GM23338 (cell line): ENCODE measurements at regions not wholly inside any gene's neighbourhood (a gene's known extent, or its start where the extent isn't known, plus 50 kb on each side); places are given as distances from the start of the nearest gene placed in this dataset.

ENCODE experiments used
- ATAC-seq: fragments of 200-7000 bp; cut with Tn5 transposase; 3 replicates; pipeline ENCODE4 v1.9.1; 2020
- DNase-seq: peaks from one replicate; pipeline ENCODE4 v3.0.0-alpha.2; 2015; ENCODE audit warnings: low spot score
- H2AFZ ChIP-seq: fragments of 200-600 bp; sonication (generic); 2 replicates; pipeline ENCODE4 v1.8.0; 2016; ENCODE audit warnings: antibody characterized with exemption, mild to moderate bottlenecking, moderate library complexity
- H3F3A ChIP-seq: fragments of 200-600 bp; sonication (generic); replicated peaks from 2 replicates; pipeline ENCODE4 v1.8.0; 2017; ENCODE audit warnings: antibody characterized with exemption, mixed run types, low read depth
- H3K27ac ChIP-seq: fragments of 200-600 bp; sonication (generic); 2 replicates; pipeline ENCODE4 v1.6.1; 2016; ENCODE audit warnings: low read depth
- H3K27me3 ChIP-seq: fragments of 200-600 bp; sonication (generic); 2 replicates; pipeline ENCODE4 v1.8.0; 2016; ENCODE audit warnings: mild to moderate bottlenecking, mixed run types, moderate library complexity; ENCODE audit not compliant: insufficient read depth
- H3K36me3 ChIP-seq: fragments of 200-600 bp; sonication (generic); 2 replicates; pipeline ENCODE4 v1.8.0; 2016; ENCODE audit warnings: mild to moderate bottlenecking; ENCODE audit not compliant: insufficient read depth
- H3K4me1 ChIP-seq: fragments of 200-600 bp; sonication (generic); 2 replicates; pipeline ENCODE4 v1.8.0; 2016; ENCODE audit warnings: mild to moderate bottlenecking, moderate library complexity; ENCODE audit not compliant: insufficient read depth
- H3K4me2 ChIP-seq: fragments of 200-600 bp; sonication (generic); 2 replicates; pipeline ENCODE4 v1.7.1; 2017; ENCODE audit warnings: mixed run types
- H3K4me3 ChIP-seq: fragments of 200-600 bp; sonication (generic); 2 replicates; pipeline ENCODE4 v1.6.1; 2016; ENCODE audit warnings: mixed run types
- H3K79me2 ChIP-seq: fragments of 200-600 bp; sonication (generic); replicated peaks from 2 replicates; pipeline ENCODE4 v1.8.0; 2017; ENCODE audit warnings: mild to moderate bottlenecking; ENCODE audit not compliant: insufficient read depth
- H3K9me2 ChIP-seq: fragments of 200-600 bp; sonication (generic); 2 replicates; pipeline ENCODE4 v1.8.0; 2017; ENCODE audit not compliant: insufficient read depth
- H4K20me1 ChIP-seq: fragments of 200-600 bp; sonication (generic); replicated peaks from 2 replicates; pipeline ENCODE4 v1.8.0; 2017; ENCODE audit warnings: mild to moderate bottlenecking; ENCODE audit not compliant: insufficient read depth
- H3K27ac Mint-ChIP-seq: 2 replicates; pipeline ENCODE4 v1.8.0; 2020; ENCODE audit warnings: inconsistent platforms, mild to moderate bottlenecking, moderate library complexity, mixed read lengths
- H3K27me3 Mint-ChIP-seq: 3 replicates; pipeline ENCODE4 v1.8.0; 2022; ENCODE audit warnings: low read depth, mild to moderate bottlenecking, moderate library complexity, mixed read lengths, inconsistent platforms; ENCODE audit not compliant: insufficient read depth, poor library complexity
- H3K36me3 Mint-ChIP-seq: 3 replicates; pipeline ENCODE4 v1.8.0; 2021; ENCODE audit warnings: low read depth, mild to moderate bottlenecking, inconsistent platforms, moderate library complexity, mixed read lengths
- H3K4me1 Mint-ChIP-seq: 3 replicates; pipeline ENCODE4 v1.8.0; 2020; ENCODE audit warnings: mild to moderate bottlenecking, inconsistent platforms, mixed read lengths
- H3K4me3 Mint-ChIP-seq: 3 replicates; pipeline ENCODE4 v1.8.0; 2021; ENCODE audit warnings: moderate library complexity, mild to moderate bottlenecking, inconsistent platforms, mixed read lengths
- H3K9me3 Mint-ChIP-seq: 3 replicates; pipeline ENCODE4 v1.8.0; 2020; ENCODE audit warnings: moderate library complexity, mild to moderate bottlenecking, inconsistent platforms, mixed read lengths
- CREB1 ChIP-seq: fragments of 250-450 bp; sonication (Bioruptor Pico); IDR thresholded peaks from 2 replicates; pipeline ENCODE4 v1.5.0; 2020; ENCODE audit warnings: low read depth, mild to moderate bottlenecking, moderate library complexity
- CTCF ChIP-seq, 2 experiments: fragments of 200-600 bp in 1 of 2; sonication (generic) in 1 of 2; conservative IDR thresholded peaks; 2 replicates each; pipeline versions ENCODE4 v1.5.1 to v1.6.1; 2016 to 2017; ENCODE audit warnings: antibody characterized with exemption in 2 of 2, low read depth in 2 of 2, mild to moderate bottlenecking in 2 of 2, moderate library complexity in 1 of 2
- ETS1 ChIP-seq: IDR thresholded peaks from 2 replicates; pipeline ENCODE4 v1.6.1; 2016; ENCODE audit warnings: antibody characterized with exemption
- EZH2 ChIP-seq: fragments of 200-600 bp; sonication (generic); IDR thresholded peaks from one replicate; pipeline ENCODE4 v1.8.0; 2017; ENCODE audit warnings: antibody characterized with exemption, mild to moderate bottlenecking, low read depth; ENCODE audit not compliant: unreplicated experiment
- EZH2phosphoT487 ChIP-seq: fragments of 200-600 bp; sonication (generic); IDR thresholded peaks from one replicate; pipeline ENCODE4 v1.8.1; 2018; ENCODE audit warnings: antibody characterized with exemption; ENCODE audit not compliant: unreplicated experiment
- JUNB ChIP-seq: IDR thresholded peaks from one replicate; pipeline ENCODE4 v1.6.1; 2016; ENCODE audit warnings: antibody characterized with exemption; ENCODE audit not compliant: unreplicated experiment
- NANOG ChIP-seq: IDR thresholded peaks from 2 replicates; pipeline ENCODE4 v1.6.1; 2016; ENCODE audit warnings: antibody characterized with exemption, borderline replicate concordance
- POLR2AphosphoS5 ChIP-seq: IDR thresholded peaks from 2 replicates; pipeline ENCODE4 v1.6.1; 2016; ENCODE audit warnings: antibody characterized with exemption, low read depth
- REST ChIP-seq: IDR thresholded peaks from one replicate; pipeline ENCODE4 v1.6.1; 2018; ENCODE audit warnings: antibody characterized with exemption; ENCODE audit not compliant: unreplicated experiment
- STAT1 ChIP-seq: IDR thresholded peaks from one replicate; pipeline ENCODE4 v1.6.1; 2016; ENCODE audit warnings: antibody characterized with exemption; ENCODE audit not compliant: unreplicated experiment
- ZNF114 ChIP-seq: fragments of 250-450 bp; sonication (Bioruptor Pico); IDR thresholded peaks from 2 replicates; pipeline ENCODE4 v1.5.0; 2020; ENCODE audit warnings: mild to moderate bottlenecking, moderate library complexity
- ZNF331 ChIP-seq: fragments of 250-450 bp; sonication (Bioruptor Pico); IDR thresholded peaks from 2 replicates; pipeline ENCODE4 v1.5.0; 2020; ENCODE audit warnings: low read depth, mild to moderate bottlenecking, moderate library complexity
- ZNF462 ChIP-seq: fragments of 250-450 bp; sonication (Bioruptor Pico); IDR thresholded peaks from 2 replicates; pipeline ENCODE4 v1.5.0; 2020; ENCODE audit warnings: mild to moderate bottlenecking, moderate library complexity

- no peak overlapping the region for H3K4me2 ChIP-seq
- H3K36me3 ChIP-seq: no peaks in the 10 kb centered on the region
- no peaks in the 10 kb centered on the region for H3K27me3 ChIP-seq
- H3K4me3 Mint-ChIP-seq: no peak overlapping the region
- no peaks in the 10 kb centered on the region for H4K20me1 ChIP-seq
- H3K9me2 ChIP-seq: no peaks in the 10 kb centered on the region
- no peaks in the 10 kb centered on the region for H3K27me3 Mint-ChIP-seq
- H3K27ac ChIP-seq: no peak overlapping the region
- no peak for ATAC-seq
- H3K9me3 Mint-ChIP-seq: peaks cover 19% of the 10 kb centered on the region
- DNase-seq: no peak
- H3K36me3 Mint-ChIP-seq: peaks cover 11% of the 10 kb centered on the region; the same call in 2 of the 3 replicates
- TF ChIP-seq JUNB: no peak
- TF ChIP-seq ETS1: no peak
- TF ChIP-seq EZH2phosphoT487: no peak
- no peak for TF ChIP-seq POLR2AphosphoS5
- TF ChIP-seq ZNF114 (CRISPR knock-in tag): no peak
- no peak for TF ChIP-seq EZH2
- no peak for TF ChIP-seq CREB1 (CRISPR knock-in tag)
- no peak for TF ChIP-seq ZNF462 (CRISPR knock-in tag)
- TF ChIP-seq ZNF331 (CRISPR knock-in tag): no peak
- no peak for TF ChIP-seq STAT1
- no peak for TF ChIP-seq NANOG
- TF ChIP-seq REST: no peak
- TF ChIP-seq CTCF (conservative IDR thresholded peaks at IDR 0.05; ENCODE audit: low read depth in 2 of 2): no peak
- H2AFZ ChIP-seq: no peak overlapping the region
- no peak overlapping the region for H3K4me3 ChIP-seq
- no peaks in the 10 kb centered on the region for H3K4me1 ChIP-seq
- H3F3A ChIP-seq: no peaks in the 10 kb centered on the region
- no peaks in the 10 kb centered on the region for H3K4me1 Mint-ChIP-seq
- no peak overlapping the region for H3K27ac Mint-ChIP-seq
- no peaks in the 10 kb centered on the region for H3K79me2 ChIP-seq
Observed at GRCh38 chr7:10463701-10464100, 510.0 kb upstream of the PHF14 start.
